ENCODE measurements at regions not wholly inside any gene's neighbourhood (a gene's known extent, or its start where the extent isn't known, plus 50 kb on each side); places are given as distances from the start of the nearest gene placed in this dataset.

- no peaks in the 10 kb centered on the region for H3K4me1 ChIP-seq (ENCODE audit: control insufficient read depth, extremely low read depth, insufficient read depth, low read length)
- no peaks in the 10 kb centered on the region for H3K9me1 ChIP-seq (replicated peaks; ENCODE audit: control insufficient read depth, extremely low read depth, insufficient read depth, low read length)
- no peaks in the 10 kb centered on the region for H3K36me3 ChIP-seq (ENCODE audit: control insufficient read depth in 2 of 2, extremely low read depth in 1 of 2, insufficient read depth in 2 of 2, low read length in 2 of 2)
- no peak overlapping the region for H3K4me2 ChIP-seq (ENCODE audit: insufficient read depth, low read length)
- H4K20me1 ChIP-seq (replicated peaks; ENCODE audit: control insufficient read depth, extremely low read depth, insufficient read depth, low read length): no peaks in the 10 kb centered on the region
- no peak for DNase-seq (ENCODE audit: low read depth, low spot score)
- no peaks in the 10 kb centered on the region for H3K79me2 ChIP-seq (ENCODE audit: control insufficient read depth, insufficient read depth, low read length)
- no peak for FAIRE-seq
- POLR2A ChIA-PET: no interaction called here
- H3K9me3 ChIP-seq (replicated peaks; ENCODE audit: control insufficient read depth, insufficient read depth, low read length): no peaks in the 10 kb centered on the region
- dilution Hi-C loops (cut with MboI; ENCODE audit: extremely low pct_ligation_motif_present, low sequenced_read_pairs): no loop called here
- H3K27ac ChIP-seq (ENCODE audit: insufficient read depth, low read depth, low read length): no peak overlapping the region
- intact Hi-C loops (cut with micrococcal nuclease): no loop called here
- peaks cover 2 to 4% of the 10 kb centered on the region in 2 experiments for H3K27me3 ChIP-seq (ENCODE audit: control insufficient read depth in 2 of 2, insufficient read depth in 2 of 2, low read length in 2 of 2)
- no TSS peak for BruUV-seq (replicated peaks)
- no peak overlapping the region for H3K4me3 ChIP-seq (replicated peaks in 1 of 3; ENCODE audit: insufficient read depth in 1 of 3, low read depth in 1 of 3, low read length in 3 of 3)
- H2AFZ ChIP-seq (ENCODE audit: low read depth, low read length): no peak overlapping the region
- no peak overlapping the region for H3K9ac ChIP-seq (replicated peaks; ENCODE audit: extremely low read depth, insufficient read depth, low read length)
- CTCF ChIA-PET: interaction anchor here (1.0 to 1.6 kb wide), 2 partner anchors 67 to 131 kb away, joined by 4 to 5 read pairs; no protein-coding TSS in a partner anchor
- TF ChIP-seq FOS (IDR thresholded peaks at IDR 0.05; ENCODE audit: borderline replicate concordance, insufficient read depth, low read length) (no peak), CTCF (IDR thresholded peaks at IDR 0.05; ENCODE audit: extremely low read depth in 1 of 2, insufficient read depth in 1 of 2, low read depth in 1 of 2, low read length in 2 of 2) (no peak), POLR2A (IDR thresholded peaks at IDR 0.05; ENCODE audit: low read depth, low read length) (no peak), MAX (IDR thresholded peaks at IDR 0.05; ENCODE audit: insufficient read depth, insufficient read length) (no peak), MYC (IDR thresholded peaks at IDR 0.05; ENCODE audit: low read depth, low read length) (no peak), GATA2 (IDR thresholded peaks at IDR 0.05; ENCODE audit: insufficient read depth, insufficient read length, low read depth, low read length) (no peak), POLR2AphosphoS5 (IDR thresholded peaks at IDR 0.05; ENCODE audit: insufficient read depth, low read depth, low read length) (no peak), EZH2 (IDR thresholded peaks at IDR 0.05; ENCODE audit: borderline replicate concordance, low read depth, low read length, severe bottlenecking) (no peak), JUN (IDR thresholded peaks at IDR 0.05; ENCODE audit: borderline replicate concordance, insufficient read depth, insufficient read length, low read depth) (no peak)
Observed at GRCh38 chr17:56648321-56648720, 54.8 kb downstream of the NOG start.
